ENCODE measurements at regions not wholly inside any gene's neighbourhood (a gene's known extent, or its start where the extent isn't known, plus 50 kb on each side); places are given as distances from the start of the nearest gene placed in this dataset.

DNA sequence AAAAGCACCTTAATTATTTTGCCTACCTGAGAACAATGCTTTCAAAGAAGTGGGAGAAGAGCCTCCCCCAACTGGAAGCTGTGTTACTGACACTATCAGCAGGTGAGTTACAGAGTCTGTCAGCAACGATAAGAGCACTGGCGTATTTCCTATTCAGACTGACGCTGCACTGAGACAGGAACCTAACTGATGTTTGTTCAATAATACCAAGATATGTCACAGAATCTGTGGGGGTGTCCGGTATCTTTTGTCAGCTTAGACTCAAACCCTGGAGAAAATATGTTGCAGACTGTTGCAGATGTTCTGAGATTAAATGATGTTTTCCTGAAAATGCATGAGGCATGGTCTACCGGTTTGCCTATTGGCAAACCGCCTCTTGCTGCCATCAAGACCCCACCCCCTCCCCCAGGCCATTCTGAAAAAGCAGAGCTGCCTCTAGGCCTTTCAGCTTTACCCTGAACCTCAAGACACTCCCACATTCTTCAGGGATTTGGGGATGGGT, 115.2 kb upstream of the KIT start:
- H3K4me3 ChIP-seq (replicated peaks; ENCODE audit: low read depth, low read length) = no peak overlapping the region
- no peaks in the 10 kb centered on the region for H3K27me3 ChIP-seq (replicated peaks; ENCODE audit: control insufficient read depth, insufficient read depth, low read length)
- no peaks in the 10 kb centered on the region for H3K36me3 ChIP-seq (ENCODE audit: control insufficient read depth, insufficient read depth, low read length)
- no peak for DNase-seq (ENCODE audit: extremely low read depth, insufficient read length)
- TF ChIP-seq CTCF (IDR thresholded peaks at IDR 0.05; ENCODE audit: insufficient read depth, low read length, poor library complexity, severe bottlenecking) = no peak

DNA sequence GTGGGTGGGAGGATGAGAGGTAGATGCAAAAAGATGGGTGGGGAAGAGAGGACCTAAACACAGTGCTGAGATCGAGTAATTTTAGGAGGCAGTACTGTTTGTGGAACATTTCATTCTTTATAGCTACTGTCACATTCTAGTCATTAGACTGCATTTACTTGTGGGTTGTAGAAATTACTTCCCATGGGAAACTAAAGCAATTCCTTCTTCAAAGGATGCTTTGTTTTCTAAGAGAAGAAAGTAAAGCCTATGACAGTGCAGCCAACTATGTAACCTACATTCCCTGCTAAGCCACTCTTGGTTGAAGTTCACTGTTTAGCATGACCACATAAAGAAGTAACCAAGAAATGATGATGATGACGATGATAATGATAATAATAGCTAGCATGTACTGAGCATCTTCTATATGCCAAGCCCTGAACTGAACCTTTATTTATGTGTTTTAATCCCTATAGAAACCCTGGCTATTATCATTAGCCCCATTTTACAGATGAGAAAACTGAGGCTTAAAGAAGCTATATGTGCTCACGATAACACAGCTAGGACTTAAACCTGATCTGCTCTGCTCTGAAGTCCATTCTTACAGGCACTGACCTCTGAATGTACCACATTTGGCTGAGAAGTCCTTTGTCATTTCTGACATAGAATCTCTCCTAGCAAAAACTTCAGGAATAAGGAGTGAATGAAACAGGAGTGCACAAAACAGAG, 114.5 kb upstream of the KIT start:
- no peaks in the 10 kb centered on the region for H3K27me3 ChIP-seq (replicated peaks; ENCODE audit: control insufficient read depth, insufficient read depth, low read length)
- no peak for DNase-seq (ENCODE audit: extremely low read depth, insufficient read length)
- no peak overlapping the region for H3K4me3 ChIP-seq (replicated peaks; ENCODE audit: low read depth, low read length)
- no peak for TF ChIP-seq CTCF (IDR thresholded peaks at IDR 0.05; ENCODE audit: insufficient read depth, low read length, poor library complexity, severe bottlenecking)
- no peaks in the 10 kb centered on the region for H3K36me3 ChIP-seq (ENCODE audit: control insufficient read depth, insufficient read depth, low read length)

DNA sequence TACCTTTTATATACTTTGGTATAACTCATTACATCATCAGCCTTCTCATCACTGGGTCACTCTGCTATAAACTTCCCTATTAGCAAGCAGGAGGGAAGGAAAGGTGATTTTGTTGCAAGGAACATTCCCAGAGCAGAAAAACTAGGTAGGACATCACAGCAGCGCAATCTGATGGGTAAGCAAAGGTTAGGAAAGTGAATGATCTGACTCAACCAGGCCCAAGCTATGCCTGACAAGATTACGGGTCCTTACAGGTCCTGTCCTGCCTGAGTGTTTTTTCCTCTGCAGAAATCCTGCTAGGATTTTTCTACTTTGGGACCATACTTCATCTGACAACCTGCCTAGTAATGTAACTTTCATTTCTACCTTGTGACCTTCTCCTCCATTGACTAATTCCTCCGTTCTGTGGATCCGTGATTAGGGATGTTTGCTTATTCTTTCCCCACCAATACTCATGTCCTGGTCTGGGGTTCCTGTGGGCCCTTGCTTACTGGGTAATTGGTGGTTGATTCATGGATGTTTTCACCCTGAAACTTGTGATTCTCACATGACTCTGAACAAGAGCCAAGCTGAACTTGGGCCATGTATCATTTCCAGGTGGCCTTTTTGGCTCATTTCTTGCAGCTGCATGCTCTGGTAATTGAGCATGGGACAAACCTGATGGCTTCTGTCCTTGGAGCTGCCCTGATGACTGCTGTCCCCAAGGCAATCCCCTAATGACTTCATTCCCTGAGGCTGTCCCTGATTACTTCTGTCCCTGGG, 111.9 kb upstream of the KIT start:
- no peak for DNase-seq (ENCODE audit: extremely low read depth, insufficient read length)
- no peak for TF ChIP-seq CTCF (IDR thresholded peaks at IDR 0.05; ENCODE audit: insufficient read depth, low read length, poor library complexity, severe bottlenecking)

GRCh38 chr4:54547299-54548097, 110.3 kb upstream of the KIT start:
- Histone ChIP-seq H3K4me3 (replicated peaks; ENCODE audit: low read depth, low read length) (peak overlapping the region; percentile 20), H3K36me3 (ENCODE audit: control insufficient read depth, insufficient read depth, low read length) (no peaks in the 10 kb centered on the region), H3K27me3 (replicated peaks; ENCODE audit: control insufficient read depth, insufficient read depth, low read length) (no peaks in the 10 kb centered on the region)
- no peak for TF ChIP-seq CTCF (IDR thresholded peaks at IDR 0.05; ENCODE audit: insufficient read depth, low read length, poor library complexity, severe bottlenecking)
- no peak for DNase-seq (ENCODE audit: extremely low read depth, insufficient read length)

More for the DNA sequence above, 111.9 kb upstream of the KIT start:
- Histone ChIP-seq H3K27me3 (replicated peaks; ENCODE audit: control insufficient read depth, insufficient read depth, low read length) (no peaks in the 10 kb centered on the region), H3K36me3 (ENCODE audit: control insufficient read depth, insufficient read depth, low read length) (no peaks in the 10 kb centered on the region), H3K4me3 (replicated peaks; ENCODE audit: low read depth, low read length) (no peak overlapping the region)

- no peak for DNase-seq (ENCODE audit: extremely low read depth, insufficient read length)
- TF ChIP-seq CTCF (IDR thresholded peaks at IDR 0.05; ENCODE audit: insufficient read depth, low read length, poor library complexity, severe bottlenecking) = no peak
- Histone ChIP-seq H3K4me3 (replicated peaks; ENCODE audit: low read depth, low read length) (no peak overlapping the region), H3K27me3 (replicated peaks; ENCODE audit: control insufficient read depth, insufficient read depth, low read length) (no peaks in the 10 kb centered on the region), H3K36me3 (ENCODE audit: control insufficient read depth, insufficient read depth, low read length) (no peaks in the 10 kb centered on the region)
Measured at GRCh38 chr4:54548098-54548620, 109.6 kb upstream of the KIT start.

All from GM06990 (cell line).